OCI-LY1 (cell line): ENCODE measurements at regions not wholly inside any gene's neighbourhood (a gene's known extent, or its start where the extent isn't known, plus 50 kb on each side); places are given as distances from the start of the nearest gene placed in this dataset.

ENCODE experiments used
- CTCF ChIP-seq: fragments of 200-600 bp; sonication (generic), shearing (Covaris generic); IDR thresholded peaks from 2 replicates; pipeline ENCODE4 v1.5.1; 2017; ENCODE audit warnings: mild to moderate bottlenecking, antibody characterized with exemption, low read length, moderate library complexity, mixed read lengths
- EZH2 ChIP-seq: fragments of 200-600 bp; sonication (generic), shearing (Covaris generic); IDR thresholded peaks from 2 replicates; pipeline ENCODE4 v1.8.0; 2017; ENCODE audit warnings: borderline replicate concordance, mixed run types, mild to moderate bottlenecking, antibody characterized with exemption, low read length, moderate library complexity, mixed read lengths

- no peak for TF ChIP-seq CTCF
- no peak for TF ChIP-seq EZH2
Observed at GRCh38 chr1:166305371-166305770, 138.6 kb upstream of the FAM78B start.
